Trophoblast cell (in vitro differentiated cells and primary cell): ENCODE measurements at regions not wholly inside any gene's neighbourhood (a gene's known extent, or its start where the extent isn't known, plus 50 kb on each side); places are given as distances from the start of the nearest gene placed in this dataset.
A peak's percentile ranks its signal among the peaks of the same experiment; 100 is the strongest.

Experiments
- DNase-seq, 2 donors: peaks; one replicate each; pipeline ENCODE4 v3.0.0-alpha.2; 2016
- H2AFZ ChIP-seq: 2 replicates; pipeline ENCODE4 v1.6.1; 2013; ENCODE audit warnings: low read length, moderate library complexity, mild to moderate bottlenecking; ENCODE audit not compliant: insufficient read depth, poor library complexity
- H2AK5ac ChIP-seq: 2 replicates; pipeline ENCODE4 v1.6.1; 2013; ENCODE audit warnings: mild to moderate bottlenecking, low read length
- H2BK120ac ChIP-seq: 2 replicates; pipeline ENCODE4 v1.6.1; 2013; ENCODE audit warnings: low read length, mild to moderate bottlenecking, moderate library complexity; ENCODE audit not compliant: insufficient read depth, poor library complexity
- H2BK12ac ChIP-seq: 2 replicates; pipeline ENCODE4 v1.6.1; 2013; ENCODE audit warnings: mild to moderate bottlenecking, low read length, moderate library complexity
- H2BK5ac ChIP-seq: 2 replicates; pipeline ENCODE4 v1.6.1; 2013; ENCODE audit warnings: low read length, low read depth, moderate library complexity, mild to moderate bottlenecking; ENCODE audit not compliant: poor library complexity
- H3K14ac ChIP-seq: 2 replicates; pipeline ENCODE4 v1.6.1; 2013; ENCODE audit warnings: mild to moderate bottlenecking, low read length
- H3K18ac ChIP-seq: 2 replicates; pipeline ENCODE4 v1.6.1; 2013; ENCODE audit warnings: mild to moderate bottlenecking, low read length
- H3K23ac ChIP-seq: 2 replicates; pipeline ENCODE4 v1.6.1; 2013; ENCODE audit warnings: low read length
- H3K27ac ChIP-seq: 2 replicates; pipeline ENCODE4 v1.5.1; 2013; ENCODE audit warnings: low read depth, mild to moderate bottlenecking, inconsistent platforms, low read length, moderate library complexity
- H3K27me3 ChIP-seq: 2 replicates; pipeline ENCODE4 v1.6.1; 2013; ENCODE audit warnings: inconsistent platforms, mild to moderate bottlenecking, low read length, moderate library complexity; ENCODE audit not compliant: insufficient read depth
- H3K36me3 ChIP-seq, 2 experiments: 1 replicate in 1 of 2; 2 replicates in 1 of 2; pipeline ENCODE4 v1.6.1; 2013; ENCODE audit warnings: low read length in 2 of 2, mild to moderate bottlenecking in 2 of 2, moderate library complexity in 1 of 2; ENCODE audit not compliant: insufficient read depth in 2 of 2, control insufficient read depth in 1 of 2
- H3K4ac ChIP-seq: 2 replicates; pipeline ENCODE4 v1.6.1; 2013; ENCODE audit warnings: low read depth, mild to moderate bottlenecking, low read length, moderate library complexity
- H3K4me1 ChIP-seq, 2 experiments: 1 replicate in 1 of 2; 2 replicates in 1 of 2; pipeline ENCODE4 v1.6.1; 2013; ENCODE audit warnings: low read length in 2 of 2, mild to moderate bottlenecking in 2 of 2, moderate library complexity in 1 of 2; ENCODE audit not compliant: insufficient read depth in 2 of 2, control insufficient read depth in 1 of 2
- H3K4me2 ChIP-seq: 2 replicates; pipeline ENCODE4 v1.6.1; 2013; ENCODE audit warnings: inconsistent platforms, mild to moderate bottlenecking, low read length, moderate library complexity
- H3K4me3 ChIP-seq: 2 replicates; pipeline ENCODE4 v1.5.1; 2013; ENCODE audit warnings: mild to moderate bottlenecking, low read depth, low read length, inconsistent platforms
- H3K79me1 ChIP-seq: one replicate; pipeline ENCODE4 v1.6.1; 2013; ENCODE audit warnings: low read length
- H3K79me2 ChIP-seq: 2 replicates; pipeline ENCODE4 v1.6.1; 2013; ENCODE audit warnings: low read length, mild to moderate bottlenecking; ENCODE audit not compliant: control insufficient read depth, insufficient read depth, poor library complexity
- H3K9ac ChIP-seq: 2 replicates; pipeline ENCODE4 v1.6.1; 2013; ENCODE audit warnings: mild to moderate bottlenecking, low read length
- H3K9me3 ChIP-seq: 2 replicates; pipeline ENCODE4 v1.6.1; 2013; ENCODE audit warnings: low read depth, mild to moderate bottlenecking, control low read depth, inconsistent platforms, low read length; ENCODE audit not compliant: insufficient read depth
- H4K12ac ChIP-seq: 2 replicates; pipeline ENCODE4 v1.6.1; 2013; ENCODE audit warnings: low read depth, mild to moderate bottlenecking, low read length, moderate library complexity
- H4K8ac ChIP-seq: 2 replicates; pipeline ENCODE4 v1.6.1; 2013; ENCODE audit warnings: low read depth, mild to moderate bottlenecking, low read length, moderate library complexity
- H4K91ac ChIP-seq: one replicate; pipeline ENCODE4 v1.6.1; 2013; ENCODE audit warnings: low read depth, mild to moderate bottlenecking, low read length, moderate library complexity
- WGBS: extraction: QIAGEN DNeasy Blood & Tissue Kit; methylation state at CpG from one replicate; pipeline ENCODE4 v1.1.7; 2013; ENCODE audit warnings: missing lambda C conversion rate; ENCODE audit not compliant: insufficient read length, insufficient coverage; ENCODE audit errors: extremely low coverage; 5-methylcytosine and 5-hydroxymethylcytosine counted together

- no peak overlapping the region for H3K14ac ChIP-seq
- no peaks in the 10 kb centered on the region for H3K27me3 ChIP-seq
- H3K18ac ChIP-seq: no peak overlapping the region
- H3K4me2 ChIP-seq: no peak overlapping the region
- H3K36me3 ChIP-seq: no peaks in the 10 kb centered on the region
- no peak overlapping the region for H4K12ac ChIP-seq
- H2AFZ ChIP-seq: no peak overlapping the region
- H3K4me3 ChIP-seq: no peak overlapping the region
- peaks cover 0 to 2% of the 10 kb centered on the region in 2 experiments for H3K4me1 ChIP-seq
- no peak overlapping the region for H3K23ac ChIP-seq
- no peaks in the 10 kb centered on the region for H3K79me2 ChIP-seq
- no peak overlapping the region for H2BK5ac ChIP-seq
- H3K9ac ChIP-seq: no peak overlapping the region
- H4K91ac ChIP-seq: no peak overlapping the region
- DNase-seq: no peak
- H3K27ac ChIP-seq: no peak overlapping the region
- WGBS: no CpG with 5 or more reads among the region's 2 CpGs
- no peak overlapping the region for H3K4ac ChIP-seq
- no peaks in the 10 kb centered on the region for H3K79me1 ChIP-seq
- no peaks in the 10 kb centered on the region for H3K9me3 ChIP-seq
- no peak overlapping the region for H2BK120ac ChIP-seq
- H2BK12ac ChIP-seq: no peak overlapping the region
- no peak overlapping the region for H4K8ac ChIP-seq
- H2AK5ac ChIP-seq: no peak overlapping the region
These were observed 353.6 kb upstream of the FAT3 start for GRCh38 chr11:91871048-91871447.

- Histone ChIP-seq H3K18ac (no peak overlapping the region), H3K4me2 (no peak overlapping the region), H3K4ac (no peak overlapping the region), H3K14ac (no peak overlapping the region), H4K91ac (no peak overlapping the region), H2BK12ac (no peak overlapping the region), H2BK120ac (no peak overlapping the region), H3K4me1 (peaks cover 0 to 2% of the 10 kb centered on the region in 2 experiments), H3K79me1 (no peaks in the 10 kb centered on the region), H4K12ac (no peak overlapping the region), H3K23ac (no peak overlapping the region), H3K36me3 (no peaks in the 10 kb centered on the region), H3K9me3 (no peaks in the 10 kb centered on the region), H2AFZ (no peak overlapping the region), H3K27me3 (no peaks in the 10 kb centered on the region), H2BK5ac (no peak overlapping the region), H3K9ac (no peak overlapping the region), H3K4me3 (no peak overlapping the region), H3K79me2 (no peaks in the 10 kb centered on the region), H3K27ac (no peak overlapping the region), H4K8ac (no peak overlapping the region), H2AK5ac (no peak overlapping the region)
- no peak for DNase-seq
- WGBS: no CpG with 5 or more reads among the region's 2 CpGs
These were observed 354.9 kb upstream of the FAT3 start for GRCh38 chr11:91869686-91870085.

- 100% methylated on average over 1 of the region's 3 CpGs for WGBS
- H3K9ac ChIP-seq: no peak overlapping the region
- no peak for DNase-seq
- no peak overlapping the region for H3K4me2 ChIP-seq
- H3K18ac ChIP-seq: no peak overlapping the region
- H4K91ac ChIP-seq: no peak overlapping the region
- H3K23ac ChIP-seq: no peak overlapping the region
- H2BK5ac ChIP-seq: no peak overlapping the region
- H2BK12ac ChIP-seq: no peak overlapping the region
- H3K4ac ChIP-seq: no peak overlapping the region
- H3K27me3 ChIP-seq: no peaks in the 10 kb centered on the region
- no peaks in the 10 kb centered on the region for H3K9me3 ChIP-seq
- peaks cover 0 to 2% of the 10 kb centered on the region in 2 experiments for H3K4me1 ChIP-seq
- no peak overlapping the region for H2AFZ ChIP-seq
- H4K8ac ChIP-seq: no peak overlapping the region
- H4K12ac ChIP-seq: no peak overlapping the region
- H3K79me2 ChIP-seq: no peaks in the 10 kb centered on the region
- no peaks in the 10 kb centered on the region for H3K79me1 ChIP-seq
- no peak overlapping the region for H3K4me3 ChIP-seq
- H2AK5ac ChIP-seq: no peak overlapping the region
- no peaks in the 10 kb centered on the region for H3K36me3 ChIP-seq
- H3K14ac ChIP-seq: no peak overlapping the region
- H3K27ac ChIP-seq: no peak overlapping the region
- no peak overlapping the region for H2BK120ac ChIP-seq
These were observed 358.0 kb upstream of the FAT3 start for GRCh38 chr11:91866642-91867041.

- no peak overlapping the region for H3K4ac ChIP-seq
- no peak overlapping the region for H3K23ac ChIP-seq
- no peak overlapping the region for H3K4me2 ChIP-seq
- H3K4me3 ChIP-seq: no peak overlapping the region
- H3K4me1 ChIP-seq: peaks cover 5 to 7% of the 10 kb centered on the region in 2 experiments
- no peak overlapping the region for H3K9ac ChIP-seq
- peak overlapping the region; percentile 78 for H2AFZ ChIP-seq
- peaks cover 0 to 2% of the 10 kb centered on the region in 2 experiments for H3K36me3 ChIP-seq
- H3K18ac ChIP-seq: peak overlapping the region; percentile 90
- peak overlapping the region; percentile 84 for H3K14ac ChIP-seq
- no peak overlapping the region for H2AK5ac ChIP-seq
- no peak for DNase-seq
- peak overlapping the region; percentile 98 for H2BK12ac ChIP-seq
- no peaks in the 10 kb centered on the region for H3K27me3 ChIP-seq
- no peaks in the 10 kb centered on the region for H3K9me3 ChIP-seq
- no CpG with 5 or more reads among the region's 3 CpGs for WGBS
- H2BK5ac ChIP-seq: peak overlapping the region; percentile 76
- peak overlapping the region; percentile 83 for H2BK120ac ChIP-seq
- H4K12ac ChIP-seq: no peak overlapping the region
- no peak overlapping the region for H3K27ac ChIP-seq
- no peaks in the 10 kb centered on the region for H3K79me2 ChIP-seq
- H4K8ac ChIP-seq: peak overlapping the region; percentile 70
- peak overlapping the region; percentile 73 for H4K91ac ChIP-seq
- H3K79me1 ChIP-seq: peaks cover 14% of the 10 kb centered on the region
These were observed 364.0 kb upstream of the FAT3 start for GRCh38 chr11:91860661-91861060.
